ENCODE measurements at regions not wholly inside any gene's neighbourhood (a gene's known extent, or its start where the extent isn't known, plus 50 kb on each side); places are given as distances from the start of the nearest gene placed in this dataset.

DNA sequence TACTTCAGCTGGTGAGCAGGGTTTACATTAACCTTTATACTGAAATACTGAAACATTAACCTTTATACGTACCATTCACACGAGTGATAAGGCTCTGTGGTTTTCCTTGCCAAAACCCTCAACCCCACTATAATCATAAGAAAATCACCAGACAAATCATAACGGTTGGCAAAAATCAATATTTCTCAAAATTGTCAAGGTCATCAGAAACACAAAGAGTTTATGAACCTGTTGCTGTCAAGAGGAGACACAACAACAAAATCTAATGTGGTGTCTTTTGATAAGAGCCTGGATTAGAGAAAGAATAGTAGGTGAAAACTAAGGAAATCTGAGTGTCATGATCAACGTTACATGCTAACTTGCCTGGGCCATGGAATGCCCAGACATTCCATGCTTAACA, 396.9 kb upstream of the TMEFF2 start:
- TF ChIP-seq CTCF (IDR thresholded peaks at IDR 0.05; ENCODE audit: low read length) (no peak), EZH2 (optimal IDR thresholded peaks at IDR 0.05; ENCODE audit: low read depth, low read length) (no peak), EZH2phosphoT487 (IDR thresholded peaks at IDR 0.05; ENCODE audit: low read length) (no peak)
